ENCODE measurements at regions not wholly inside any gene's neighbourhood (a gene's known extent, or its start where the extent isn't known, plus 50 kb on each side); places are given as distances from the start of the nearest gene placed in this dataset.
"Not testable (repeated sequence)": the region's sequence is repeated elsewhere in the genome, so short reads cannot be mapped to it uniquely, and the experiment has no call there.

DNA sequence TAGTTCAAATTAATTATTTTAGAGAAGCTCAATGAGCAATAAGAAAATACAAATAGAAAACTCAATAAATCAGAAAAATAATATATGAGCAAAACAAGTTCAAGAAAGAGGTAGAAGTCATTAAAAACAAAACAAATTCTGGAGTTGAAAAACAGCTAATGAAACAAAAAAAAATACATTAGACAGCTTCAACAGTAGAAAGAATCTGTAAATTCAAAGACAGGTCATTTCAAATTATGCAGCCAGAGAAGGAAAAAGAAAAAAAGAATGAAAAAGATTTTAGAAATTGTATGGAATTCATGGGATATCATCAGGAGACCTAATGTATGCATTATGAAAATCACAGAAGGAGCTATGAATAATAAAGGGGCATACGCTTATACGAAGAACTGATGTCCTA is 795.3 kb upstream of the ADGRB3 start:
- DNase-seq, result no peak

DNA sequence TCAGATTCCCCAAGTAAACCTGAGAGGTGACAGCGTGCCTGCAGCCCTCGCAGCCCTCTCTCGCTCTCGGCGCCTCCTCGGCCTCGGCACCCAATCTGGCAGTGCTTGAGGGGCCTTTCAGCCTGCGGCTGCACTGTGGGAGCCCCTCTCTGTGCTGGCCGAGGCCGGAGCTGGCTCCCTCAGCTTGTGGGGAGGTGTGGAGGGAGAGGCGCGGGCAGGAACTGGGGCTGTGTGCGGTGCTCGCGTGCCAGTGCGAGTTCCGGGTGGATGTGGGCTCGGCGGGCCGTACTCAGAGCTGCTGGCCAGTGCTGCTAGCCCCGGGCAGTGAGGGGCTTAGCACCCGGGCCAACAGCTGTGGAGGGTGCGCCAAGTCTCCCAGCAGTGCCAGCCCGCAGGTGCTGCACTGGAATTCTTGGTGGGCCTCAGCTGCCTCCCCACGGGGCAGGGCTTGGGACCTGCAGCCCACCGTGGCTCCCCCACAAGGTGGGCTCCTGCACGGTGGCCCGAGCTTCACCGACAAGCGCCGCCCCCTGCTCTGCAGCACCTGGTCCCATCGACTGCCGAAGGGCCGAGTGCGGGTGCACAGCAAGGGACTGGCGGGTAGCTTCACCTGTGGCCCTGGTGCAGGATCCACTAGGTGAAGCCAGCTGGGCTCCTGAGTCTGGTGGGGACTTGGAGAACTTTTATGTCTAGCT is 809.7 kb upstream of the ADGRB3 start:
- no peak for DNase-seq

DNA sequence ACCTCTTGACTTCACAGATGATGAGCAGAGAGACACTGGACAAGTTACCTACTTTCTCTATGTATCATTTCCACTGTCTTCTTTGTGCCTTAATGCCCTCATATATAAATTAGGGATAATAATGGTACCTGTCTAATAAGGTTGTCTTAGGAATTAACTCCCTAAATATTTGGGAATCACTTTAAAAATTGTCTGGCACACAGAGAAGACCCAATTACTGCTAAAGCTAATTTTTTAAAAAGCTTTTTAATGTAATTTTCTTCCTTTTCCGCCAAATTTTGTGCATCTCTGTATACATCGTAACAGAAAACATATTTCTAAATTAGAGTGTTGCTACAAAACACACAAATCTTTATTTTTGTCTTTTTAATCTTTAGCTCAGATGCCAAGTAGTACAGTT is 816.8 kb upstream of the ADGRB3 start:
- DNase-seq, result no peak

DNA sequence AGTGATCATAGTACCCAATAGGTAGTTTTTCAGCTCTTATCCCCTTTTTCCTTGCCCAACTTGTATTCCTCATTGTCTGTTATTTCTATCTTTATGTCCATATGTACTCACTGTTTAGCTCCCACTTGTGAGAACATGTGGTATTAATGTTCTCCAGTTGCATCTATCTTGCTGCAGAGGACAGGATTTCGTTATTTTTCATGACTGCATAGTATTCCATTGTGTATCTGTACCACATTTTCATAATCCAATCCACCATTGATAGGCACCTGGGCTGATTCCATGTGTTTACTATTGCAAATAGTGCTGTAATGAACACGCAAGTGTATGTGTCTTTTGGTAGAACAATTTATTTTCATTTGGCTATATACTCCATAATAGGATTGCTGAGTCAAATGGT is 819.5 kb upstream of the ADGRB3 start:
- DNase-seq, result no peak

DNA sequence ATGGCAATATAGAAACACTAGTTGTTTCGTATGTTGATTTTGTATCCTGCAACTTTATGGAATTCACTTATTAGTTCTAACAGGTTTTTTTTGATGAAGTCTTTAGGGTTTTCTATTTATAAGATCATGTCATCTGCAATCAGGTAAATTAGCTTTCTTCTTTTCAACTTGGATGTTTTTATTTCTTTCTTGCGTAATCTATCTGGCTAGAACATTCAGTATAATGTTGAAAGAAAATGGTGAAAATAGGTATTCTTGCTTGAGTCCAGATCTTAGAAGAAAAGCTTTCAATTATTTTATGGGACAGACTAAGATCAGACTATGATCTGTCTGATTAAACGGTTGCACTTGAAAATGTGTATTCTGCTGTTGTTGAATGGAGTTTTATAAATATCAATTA is 820.8 kb upstream of the ADGRB3 start:
- DNase-seq, result no peak

DNA sequence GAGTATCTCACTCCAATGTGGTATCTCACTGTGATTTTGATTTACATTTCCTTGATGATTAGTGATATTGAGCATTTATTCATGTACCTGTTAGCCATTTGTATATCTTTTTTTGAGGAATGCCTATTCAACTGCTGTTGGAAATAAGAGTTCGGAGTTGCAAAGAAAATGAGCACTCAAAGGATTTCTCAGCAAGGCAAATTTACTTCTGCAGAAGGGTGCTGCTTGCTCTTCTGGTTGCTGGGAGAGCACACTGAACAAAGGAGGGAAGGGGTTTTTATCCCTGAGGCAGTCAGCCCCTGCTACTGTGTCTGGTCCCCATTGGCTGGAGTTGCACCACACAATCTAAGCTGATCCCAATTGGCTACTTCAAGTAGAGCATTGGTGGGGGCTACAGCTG is 822.4 kb upstream of the ADGRB3 start:
- DNase-seq, result no peak

DNA sequence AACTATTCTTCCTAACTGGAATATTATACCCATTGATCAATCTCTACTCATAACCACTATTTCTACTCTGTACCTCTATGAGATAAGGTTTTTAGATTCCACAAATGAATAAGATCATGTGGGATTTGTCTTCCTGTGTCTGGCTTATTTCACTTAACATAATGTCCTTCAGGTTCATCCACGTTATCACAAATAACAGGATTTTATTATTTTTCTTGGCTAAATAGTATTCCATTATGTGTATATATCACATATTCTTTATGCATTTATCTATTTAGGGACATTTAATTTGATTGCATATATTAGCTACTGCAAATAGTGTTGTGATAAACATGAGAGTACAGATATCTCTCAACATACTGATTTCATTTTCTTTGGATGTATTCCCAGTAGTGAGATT is 823.0 kb upstream of the ADGRB3 start:
- DNase-seq, result no peak

DNA sequence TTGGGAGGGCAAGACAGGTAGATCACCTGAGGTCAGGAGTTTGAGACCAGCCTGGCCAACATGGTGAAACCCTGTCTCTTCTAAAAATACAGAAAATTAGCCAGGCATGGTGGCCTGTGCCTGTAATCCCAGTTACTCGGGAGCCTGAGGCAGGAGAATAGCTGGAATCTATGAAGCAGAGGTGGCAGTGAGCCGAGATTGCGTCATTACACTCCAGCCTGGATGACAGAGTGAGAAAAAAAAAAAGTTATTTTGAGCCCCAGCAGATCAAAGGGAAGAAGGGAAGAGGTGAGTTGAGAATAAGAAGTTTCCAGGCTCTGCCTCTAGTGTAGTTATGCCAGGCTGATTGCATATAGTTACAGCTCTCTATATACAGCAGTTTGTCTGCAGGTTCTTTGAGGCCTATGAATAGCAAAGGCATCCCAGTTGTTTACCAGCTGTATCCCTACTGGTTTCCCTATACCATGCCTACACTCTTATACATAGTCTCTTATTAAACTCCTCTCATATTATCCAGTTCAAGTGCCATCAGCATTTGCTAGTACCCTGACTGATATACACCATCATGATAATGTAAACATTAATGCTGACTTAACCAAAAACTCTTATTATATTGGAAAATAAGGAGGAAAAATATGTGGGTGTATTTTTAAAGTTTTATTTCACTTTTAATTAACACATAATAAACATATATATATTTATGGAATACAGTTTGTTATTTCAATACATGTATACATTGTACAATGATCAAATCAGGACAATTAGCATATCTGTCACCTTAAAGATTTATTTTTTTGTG is 823.6 kb upstream of the ADGRB3 start:
- no peak for DNase-seq

DNA sequence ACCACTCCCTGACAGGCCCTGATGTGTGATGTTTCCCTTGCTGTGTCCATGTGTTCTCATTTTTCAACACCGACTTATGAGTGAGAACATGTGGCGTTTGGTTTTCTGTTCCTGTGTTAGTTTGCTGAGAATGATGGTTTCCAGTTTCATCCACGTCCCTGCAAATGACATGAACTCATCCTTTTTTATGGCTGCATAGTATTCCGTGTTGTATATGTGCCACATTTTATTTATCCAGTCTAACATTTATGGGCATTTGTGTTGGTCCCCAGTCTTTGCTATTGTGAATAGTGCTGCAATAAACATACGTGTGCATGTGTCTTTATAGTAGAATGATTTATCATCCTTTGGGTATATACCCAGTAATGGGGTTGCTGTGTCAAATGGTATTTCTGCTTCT is 830.3 kb upstream of the ADGRB3 start:
- not testable (repeated sequence) for DNase-seq

DNA sequence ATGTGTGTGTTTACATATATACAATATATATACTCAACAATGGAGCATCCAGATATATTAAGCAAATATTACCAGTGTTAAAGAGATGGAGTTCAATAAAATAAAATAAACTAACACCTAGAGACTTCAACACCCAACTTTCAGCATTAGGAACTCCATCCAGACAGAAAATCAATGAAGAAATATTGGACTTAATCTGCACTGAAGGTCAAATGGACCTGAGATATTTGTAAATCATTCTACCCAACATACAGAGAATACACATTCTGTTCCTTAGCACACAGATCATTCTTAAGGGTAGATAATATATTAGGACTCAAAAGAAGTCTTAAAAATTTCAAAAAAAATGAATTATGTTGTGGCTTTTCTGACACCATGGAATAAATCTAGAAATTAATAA is 832.3 kb upstream of the ADGRB3 start:
- DNase-seq, result no peak

DNA sequence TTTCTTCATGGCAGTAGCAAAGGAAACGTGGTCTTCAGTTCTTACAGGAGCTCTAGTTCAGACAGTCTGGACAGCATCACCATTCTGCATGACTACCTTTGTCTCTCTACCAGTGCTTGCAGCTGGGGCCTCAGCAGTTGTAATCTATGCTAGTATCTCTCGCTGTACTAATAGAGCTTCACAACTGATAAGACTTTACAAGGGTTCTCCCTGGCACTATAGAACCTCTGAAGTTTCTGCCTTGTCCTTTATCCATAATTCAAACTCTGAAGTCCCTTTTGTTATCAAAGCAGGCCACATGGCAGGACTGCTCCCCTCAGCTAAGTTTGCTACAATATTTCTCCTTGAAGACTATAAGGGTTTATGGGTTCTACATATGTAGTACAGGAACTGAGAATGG is 842.1 kb upstream of the ADGRB3 start:
- DNase-seq, result no peak

DNA sequence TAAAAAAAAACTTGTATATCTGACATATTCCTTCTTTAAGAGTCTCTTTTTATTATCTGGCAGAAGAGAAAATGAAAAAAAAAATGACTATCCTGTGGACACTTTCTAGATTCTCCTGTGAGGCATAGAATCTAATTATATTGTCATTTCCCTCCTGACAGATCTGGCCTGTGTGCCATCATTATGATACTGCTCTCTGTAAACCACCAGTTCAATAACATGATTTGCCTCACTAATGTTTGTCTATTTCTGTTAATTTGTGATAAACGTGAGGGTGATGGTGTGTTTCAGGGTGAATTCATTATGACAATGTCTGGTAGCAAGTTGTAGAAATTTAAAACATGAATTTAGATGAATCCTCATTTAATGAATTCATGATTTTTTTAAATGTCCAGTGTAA is 844.5 kb upstream of the ADGRB3 start:
- no peak for DNase-seq

DNA sequence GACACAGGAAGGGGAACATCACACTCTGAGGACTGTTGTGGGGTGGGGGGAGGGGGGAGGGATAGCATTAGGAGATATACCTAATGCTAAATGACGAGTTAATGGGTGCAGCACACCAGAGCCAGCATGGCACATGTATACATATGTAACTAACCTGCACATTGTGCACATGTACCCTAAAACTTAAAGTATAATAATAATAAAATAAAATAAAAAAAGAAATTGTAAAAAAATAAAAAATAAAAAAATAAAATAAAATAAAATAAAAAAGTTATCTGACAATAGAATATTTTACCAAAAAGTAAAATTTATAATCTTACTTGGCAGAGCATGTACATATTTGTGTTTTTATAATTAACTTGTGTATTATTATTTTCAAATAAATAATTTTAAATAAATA is 848.0 kb upstream of the ADGRB3 start:
- not testable (repeated sequence) for DNase-seq

DNA sequence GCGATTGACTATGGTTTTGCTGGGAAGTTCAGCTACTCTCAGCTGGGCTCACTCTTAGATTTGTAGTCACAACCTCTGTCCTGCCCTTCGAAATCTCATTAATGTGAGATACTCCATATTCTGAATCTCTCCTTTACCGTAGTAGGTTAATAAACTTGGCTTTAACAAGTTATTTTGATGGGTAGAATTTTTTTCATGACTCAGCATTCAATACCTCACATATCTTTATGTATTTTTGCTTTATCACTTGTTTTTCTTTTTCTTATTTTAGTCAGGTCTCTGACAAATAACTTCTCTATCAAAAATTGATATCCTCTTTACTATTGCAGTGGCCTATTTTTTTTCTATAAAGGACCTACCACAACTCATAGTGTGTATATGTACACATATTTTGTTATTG is 855.2 kb upstream of the ADGRB3 start:
- no peak for DNase-seq

DNA sequence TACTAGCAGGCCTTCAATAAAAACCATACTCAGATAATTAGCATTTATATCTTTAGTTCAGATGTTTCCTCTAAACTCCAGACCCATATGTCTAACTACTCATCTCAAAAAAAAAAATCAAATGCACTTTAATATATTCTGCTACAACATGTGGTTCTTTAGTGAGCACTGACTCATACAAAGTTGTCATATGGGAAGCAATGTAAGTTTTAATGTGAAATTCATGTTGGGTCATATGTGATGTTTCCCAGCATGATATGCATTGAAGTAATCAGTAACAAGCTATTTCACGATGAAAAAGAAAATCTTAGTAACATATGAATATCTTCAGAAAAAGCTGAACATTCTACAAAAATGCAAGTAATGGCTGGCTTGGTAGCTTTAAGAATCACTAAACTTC is 859.7 kb upstream of the ADGRB3 start:
- no peak for DNase-seq

DNA sequence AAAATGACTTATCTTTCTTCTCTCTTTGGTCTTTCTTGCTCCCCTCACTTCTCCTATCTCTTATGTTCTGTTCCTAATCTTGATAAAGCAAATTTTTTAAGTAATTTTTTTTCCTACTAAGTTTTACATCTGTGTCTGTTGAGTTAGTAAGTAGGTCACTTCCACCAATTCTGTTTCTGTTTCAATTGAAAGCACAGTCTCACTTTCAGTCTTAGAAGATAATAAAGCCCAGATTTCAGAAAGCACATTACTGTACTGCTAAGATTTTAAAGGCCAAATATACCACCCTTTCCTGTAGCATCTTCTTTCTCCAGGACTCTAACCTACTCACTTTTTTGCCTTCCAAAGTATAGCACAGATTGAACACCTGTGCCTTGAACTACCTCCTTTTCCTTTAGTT is 866.1 kb upstream of the ADGRB3 start:
- no peak for DNase-seq

DNA sequence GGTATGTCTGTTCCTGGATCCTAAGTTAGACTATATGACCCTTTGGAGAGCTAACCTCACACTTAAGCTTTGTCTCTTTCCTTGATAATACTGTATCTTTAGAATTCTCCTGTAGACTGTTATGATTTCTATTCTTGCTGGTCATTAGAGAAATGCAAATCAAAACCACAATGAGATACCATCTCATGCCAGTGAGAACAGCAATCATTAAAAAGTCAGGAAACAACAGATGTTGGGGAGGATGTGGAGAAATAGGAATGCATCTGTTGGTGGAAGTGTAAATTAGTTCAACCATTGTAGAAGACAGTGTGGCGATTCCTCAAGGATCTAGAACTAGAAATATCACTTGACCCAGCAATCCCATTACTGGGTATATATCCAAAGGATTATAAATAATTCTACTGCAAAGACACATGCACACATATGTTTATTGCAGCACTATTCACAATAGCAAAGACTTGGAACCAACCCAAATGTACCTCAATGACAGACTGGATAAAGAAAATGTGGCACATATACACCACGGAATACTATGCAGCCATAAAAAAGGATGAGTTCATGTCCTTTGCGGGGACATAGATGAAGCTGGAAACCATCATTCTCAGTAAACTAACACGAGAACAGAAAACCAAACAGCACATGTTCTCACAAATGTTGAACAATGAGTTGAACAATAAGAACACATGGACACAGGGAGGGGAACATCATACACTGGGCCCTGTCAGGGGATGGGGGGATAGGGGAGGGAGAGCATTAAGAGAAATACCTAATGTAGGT is 867.8 kb upstream of the ADGRB3 start:
- not testable (repeated sequence) for DNase-seq

DNA sequence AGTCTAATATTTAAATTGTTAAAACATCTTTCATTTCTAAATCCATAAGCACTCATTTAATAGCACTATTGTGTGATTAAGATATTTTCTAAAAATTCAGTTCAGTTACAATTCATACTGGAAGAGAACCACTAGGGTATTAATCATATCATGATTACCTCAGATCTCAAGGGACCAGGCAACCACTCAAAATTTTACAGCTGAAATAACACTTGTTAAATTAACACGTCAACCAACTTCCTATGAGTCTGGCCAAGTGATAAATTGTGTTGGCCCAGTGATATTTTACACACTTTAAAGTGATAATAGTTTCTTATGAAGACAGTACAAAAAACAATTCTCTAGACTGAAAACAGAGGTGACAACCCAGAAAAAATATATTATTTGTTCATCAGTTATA is 869.0 kb upstream of the ADGRB3 start:
- DNase-seq, result no peak

DNA sequence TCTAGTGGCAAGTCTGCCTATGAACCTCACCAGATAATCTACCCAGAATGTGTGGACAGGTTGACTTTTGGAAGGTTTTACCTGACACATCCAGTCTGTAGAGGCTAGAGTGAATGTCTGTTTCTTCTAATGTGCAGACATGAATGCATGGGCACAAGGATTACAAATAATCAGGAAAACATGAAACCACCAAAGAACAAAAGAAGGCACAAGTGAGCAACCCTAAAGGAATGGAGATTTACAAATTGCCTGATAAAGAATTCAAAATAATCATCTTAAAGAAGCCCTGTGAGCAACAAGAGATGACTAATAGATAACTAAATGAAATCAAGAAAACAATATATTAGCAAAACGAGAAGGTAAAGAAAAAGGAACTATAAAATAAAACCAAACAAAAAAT is 876.1 kb upstream of the ADGRB3 start:
- no peak for DNase-seq

DNA sequence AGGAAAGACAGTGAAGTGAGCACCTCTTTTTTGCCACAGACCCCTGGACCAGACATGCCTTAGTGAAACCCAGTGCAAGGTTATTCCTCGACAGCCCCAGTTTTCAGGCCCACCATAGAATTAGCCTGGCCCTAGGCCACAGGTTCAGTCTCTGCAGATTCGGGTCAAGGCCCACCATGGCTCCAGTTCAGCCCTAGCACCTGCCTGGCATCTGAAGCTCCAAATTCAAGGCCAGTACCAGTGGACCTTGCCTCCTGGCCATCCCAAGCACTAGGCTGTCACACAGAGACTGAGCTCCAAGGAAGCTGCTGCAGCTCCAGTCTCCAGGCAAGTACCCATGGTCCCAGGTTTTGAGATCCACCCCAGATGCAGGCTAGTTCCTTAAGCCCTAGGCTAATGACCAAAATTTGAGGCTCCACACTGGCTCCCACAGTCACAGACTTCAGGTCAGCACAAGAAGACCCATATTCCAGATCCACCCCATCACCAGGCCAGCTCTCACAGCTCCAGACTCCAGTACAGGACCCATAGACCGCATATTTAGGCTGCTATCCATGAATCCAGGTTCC is 877.5 kb upstream of the ADGRB3 start:
- no peak for DNase-seq

DNA sequence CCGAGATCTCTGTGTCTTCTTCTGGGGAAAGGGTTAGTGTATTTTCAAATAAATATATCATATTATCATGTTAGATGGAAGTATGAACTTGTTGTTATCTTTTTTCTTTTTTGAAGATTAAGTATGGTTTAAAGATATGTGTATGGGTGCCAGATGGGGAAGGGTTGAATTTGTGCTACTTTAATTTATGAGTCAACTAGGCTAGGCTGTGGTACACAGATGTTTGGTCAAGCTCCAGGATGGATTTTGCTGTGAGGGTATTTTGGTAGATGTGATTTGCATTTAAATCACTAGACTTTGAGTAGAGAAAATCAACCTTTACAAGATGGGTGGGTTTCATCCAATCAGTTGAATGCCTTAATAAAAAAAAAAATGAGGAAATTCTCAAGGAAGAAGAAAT is 886.6 kb upstream of the ADGRB3 start:
- no peak for DNase-seq

DNA sequence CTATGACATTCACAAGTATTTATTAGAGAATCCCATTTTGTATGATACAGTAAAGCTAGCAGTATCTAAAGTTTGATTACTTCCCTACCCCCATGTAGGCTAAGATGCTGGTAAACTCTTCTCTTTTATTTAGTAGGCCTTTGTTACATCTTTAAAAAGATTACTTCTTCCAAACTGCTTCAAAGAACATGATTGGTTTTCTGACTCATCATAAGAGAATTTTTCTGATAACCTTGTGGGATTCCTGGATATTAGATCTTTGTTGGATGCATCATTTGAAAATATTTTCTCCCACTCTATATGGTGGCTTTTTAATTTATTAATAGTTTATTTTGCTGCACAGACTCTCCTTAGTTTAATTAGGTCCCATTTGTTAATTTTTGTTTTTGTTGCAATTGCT is 898.3 kb upstream of the ADGRB3 start:
- no peak for DNase-seq

DNA sequence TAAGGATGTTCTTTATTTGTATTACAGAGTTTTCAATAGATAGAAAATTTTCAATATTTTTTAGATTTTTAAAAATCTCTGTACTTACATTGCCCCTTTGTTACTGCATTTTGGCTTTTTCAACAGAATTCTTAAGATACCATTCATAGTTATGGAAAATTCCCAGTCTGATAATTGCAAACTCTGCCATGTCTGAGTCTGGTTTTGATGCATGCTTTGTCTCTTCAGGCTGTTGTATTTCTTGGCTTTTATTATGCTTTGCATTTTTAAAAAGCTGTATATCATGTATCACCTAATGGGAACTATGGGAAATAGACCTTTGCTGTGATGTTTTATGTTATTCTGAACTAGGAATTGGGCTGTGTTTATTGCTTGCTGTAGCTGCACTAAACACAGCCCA is 898.9 kb upstream of the ADGRB3 start:
- DNase-seq, result no peak

DNA sequence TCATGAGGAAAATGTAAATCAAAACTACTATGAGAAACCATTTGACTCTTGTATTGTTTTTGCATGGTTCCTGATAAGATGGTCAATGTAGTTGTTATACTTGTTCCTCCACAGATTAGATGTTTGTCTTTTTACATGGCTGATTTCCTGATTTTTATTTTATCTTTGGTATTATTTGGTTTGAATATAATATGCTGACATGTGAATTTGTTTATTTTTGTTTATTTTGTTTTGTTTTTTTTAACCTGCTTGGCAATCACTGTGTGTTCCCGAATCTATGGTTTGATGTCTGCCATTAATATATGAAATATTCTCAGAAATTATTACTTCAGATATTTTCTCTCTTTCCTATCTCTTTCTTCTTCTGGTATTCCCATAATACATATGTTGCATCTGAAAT is 899.5 kb upstream of the ADGRB3 start:
- no peak for DNase-seq
